Breast epithelium (tissue), 4 donors: ENCODE measurements at regions not wholly inside any gene's neighbourhood (a gene's known extent, or its start where the extent isn't known, plus 50 kb on each side); places are given as distances from the start of the nearest gene placed in this dataset.

ENCODE experiments used
- DNase-seq, 2 donors: peaks; one replicate each; pipeline ENCODE4 v3.0.0-alpha.2; 2019; ENCODE audit warnings: low spot score in 2 of 2
- H3K27ac ChIP-seq, 2 donors: fragments of 200-600 bp; sonication (generic) in 1 of 2; one replicate each; pipeline ENCODE4 v1.5.1; 2016 to 2019; ENCODE audit warnings: mild to moderate bottlenecking in 1 of 2
- H3K27me3 ChIP-seq, 2 donors: fragments of 200-600 bp; sonication (generic) in 1 of 2; one replicate each; pipeline versions ENCODE4 v1.5.1 to v1.6.0; 2017 to 2019; ENCODE audit warnings: control low read depth in 1 of 2, mild to moderate bottlenecking in 1 of 2
- H3K36me3 ChIP-seq: fragments of 200-600 bp; one replicate; pipeline ENCODE4 v1.5.1; 2019
- H3K4me1 ChIP-seq, 2 donors: fragments of 200-600 bp; sonication (generic); one replicate each; pipeline ENCODE4 v1.5.1; 2016 to 2019; ENCODE audit warnings: control low read depth in 1 of 2
- H3K4me3 ChIP-seq, 3 donors: fragments of 200-600 bp; sonication (generic); 1 replicate in 2 of 3; 2 replicates in 1 of 3; pipeline ENCODE4 v1.5.1; 2016 to 2019; ENCODE audit warnings: mild to moderate bottlenecking in 3 of 3, moderate library complexity in 2 of 3
- H3K9me3 ChIP-seq, 2 donors: fragments of 200-600 bp; sonication (generic) in 1 of 2; one replicate each; pipeline ENCODE4 v1.5.1; 2016 to 2019; ENCODE audit warnings: control low read depth in 1 of 2
- POLR2A ChIP-seq: fragments of 450-650 bp; IDR thresholded peaks from one replicate; pipeline ENCODE4 v1.6.1; 2016; ENCODE audit warnings: antibody characterized with exemption, mild to moderate bottlenecking, moderate library complexity
- POLR2AphosphoS5 ChIP-seq, 3 donors: sonication (generic); formaldehyde crosslinking; IDR thresholded peaks; one replicate each; pipeline ENCODE4 v1.6.1; 2017; ENCODE audit warnings: antibody characterized with exemption in 3 of 3
- intact Hi-C: fragments of 100-400 bp; cut with DNase I; formaldehyde crosslinking; loops from one replicate; pipeline ENCODE4 v1.15.1; 2023; ENCODE audit warnings: low total_unique reads
- TF ChIP-seq, protein P1 (sequence below), 3 donors: fragments of 450-650 bp; IDR thresholded peaks; one replicate each; pipeline ENCODE4 v1.5.1; 2016 to 2017; ENCODE audit warnings: antibody characterized with exemption in 3 of 3, mild to moderate bottlenecking in 3 of 3, moderate library complexity in 3 of 3

DNA sequence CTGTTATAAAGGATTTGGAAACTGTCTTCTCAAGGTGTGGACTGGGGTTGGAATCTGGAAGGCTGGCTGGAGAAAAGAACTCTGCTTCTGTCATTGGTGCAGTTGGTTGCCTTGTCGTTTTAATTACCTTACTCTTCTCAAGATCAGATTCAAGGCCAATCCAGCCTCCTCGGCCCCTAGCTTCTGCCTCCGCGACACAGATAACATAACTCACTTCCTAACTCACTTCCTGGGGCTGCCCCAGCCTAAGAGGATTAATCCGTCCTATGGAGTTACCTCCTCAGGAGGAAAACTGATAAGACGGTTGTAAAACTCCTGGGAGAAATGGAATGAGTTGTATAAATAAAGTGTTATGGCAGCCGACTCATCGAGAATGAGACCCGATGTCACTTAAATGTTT, 389.1 kb upstream of the WWC1 start:
- Histone ChIP-seq H3K27me3 (no peaks in the 10 kb centered on the region), H3K4me3 (no peak overlapping the region), H3K36me3 (no peaks in the 10 kb centered on the region), H3K9me3 (no peaks in the 10 kb centered on the region), H3K4me1 (no peaks in the 10 kb centered on the region), H3K27ac (no peak overlapping the region)
- intact Hi-C loops = no loop called here
- DNase-seq = no peak
- TF ChIP-seq, protein P1, sequence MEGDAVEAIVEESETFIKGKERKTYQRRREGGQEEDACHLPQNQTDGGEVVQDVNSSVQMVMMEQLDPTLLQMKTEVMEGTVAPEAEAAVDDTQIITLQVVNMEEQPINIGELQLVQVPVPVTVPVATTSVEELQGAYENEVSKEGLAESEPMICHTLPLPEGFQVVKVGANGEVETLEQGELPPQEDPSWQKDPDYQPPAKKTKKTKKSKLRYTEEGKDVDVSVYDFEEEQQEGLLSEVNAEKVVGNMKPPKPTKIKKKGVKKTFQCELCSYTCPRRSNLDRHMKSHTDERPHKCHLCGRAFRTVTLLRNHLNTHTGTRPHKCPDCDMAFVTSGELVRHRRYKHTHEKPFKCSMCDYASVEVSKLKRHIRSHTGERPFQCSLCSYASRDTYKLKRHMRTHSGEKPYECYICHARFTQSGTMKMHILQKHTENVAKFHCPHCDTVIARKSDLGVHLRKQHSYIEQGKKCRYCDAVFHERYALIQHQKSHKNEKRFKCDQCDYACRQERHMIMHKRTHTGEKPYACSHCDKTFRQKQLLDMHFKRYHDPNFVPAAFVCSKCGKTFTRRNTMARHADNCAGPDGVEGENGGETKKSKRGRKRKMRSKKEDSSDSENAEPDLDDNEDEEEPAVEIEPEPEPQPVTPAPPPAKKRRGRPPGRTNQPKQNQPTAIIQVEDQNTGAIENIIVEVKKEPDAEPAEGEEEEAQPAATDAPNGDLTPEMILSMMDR (IDR thresholded peaks at IDR 0.05) = no peak
- TF ChIP-seq POLR2A = no peak
- TF ChIP-seq POLR2AphosphoS5 (IDR thresholded peaks at IDR 0.05) = no peak

DNA sequence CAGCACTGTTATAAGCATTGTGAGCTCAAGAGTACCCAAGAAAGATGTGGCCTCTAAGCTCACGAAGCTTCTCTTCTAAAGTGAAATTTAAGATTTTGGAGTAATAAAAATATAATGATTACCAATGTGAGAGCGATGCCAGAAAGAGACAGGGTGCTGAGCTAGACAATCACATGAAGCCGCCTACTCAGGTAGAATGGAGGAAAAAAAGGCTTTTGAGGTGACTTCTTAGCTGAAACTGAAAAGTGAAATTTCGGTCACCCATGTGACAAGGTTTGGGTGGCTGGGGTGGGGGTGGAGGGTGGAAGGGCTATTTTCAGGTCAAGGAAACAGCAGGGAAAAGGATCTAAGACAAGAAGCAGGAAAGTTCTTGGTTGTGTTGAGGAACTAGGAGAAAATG, 388.2 kb upstream of the WWC1 start:
- TF ChIP-seq POLR2AphosphoS5 (IDR thresholded peaks at IDR 0.05) (no peak), POLR2A (no peak)
- TF ChIP-seq, protein P1 (IDR thresholded peaks at IDR 0.05) = no peak
- Histone ChIP-seq H3K9me3 (no peaks in the 10 kb centered on the region), H3K4me3 (no peak overlapping the region), H3K36me3 (no peaks in the 10 kb centered on the region), H3K4me1 (no peaks in the 10 kb centered on the region), H3K27ac (no peak overlapping the region), H3K27me3 (no peaks in the 10 kb centered on the region)
- DNase-seq = no peak
- intact Hi-C loops = no loop called here

DNA sequence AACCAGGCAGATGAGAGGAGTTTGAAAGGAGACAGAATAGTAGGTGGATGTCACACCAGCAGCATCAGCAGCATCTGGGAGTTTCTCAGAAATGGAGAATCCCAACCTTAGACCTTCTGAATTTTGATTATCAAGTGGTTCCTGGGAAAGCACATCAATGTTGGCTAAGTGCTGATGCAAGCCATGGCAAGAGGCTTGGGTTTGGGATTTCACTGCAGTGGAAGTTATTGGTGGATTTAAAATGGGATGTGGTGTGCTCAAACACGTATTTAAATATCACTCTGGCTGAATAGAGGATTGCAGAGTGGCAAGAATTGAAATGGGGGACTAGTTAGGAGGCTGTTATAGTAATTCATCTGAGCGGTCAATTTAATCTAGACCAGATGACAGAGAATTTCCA, 387.8 kb upstream of the WWC1 start:
- intact Hi-C loops = no loop called here
- no peaks in the 10 kb centered on the region for H3K9me3 ChIP-seq
- DNase-seq = no peak
- no peaks in the 10 kb centered on the region for H3K36me3 ChIP-seq
- no peaks in the 10 kb centered on the region for H3K27me3 ChIP-seq
- H3K4me1 ChIP-seq = no peaks in the 10 kb centered on the region
- TF ChIP-seq, protein P1 (IDR thresholded peaks at IDR 0.05) = no peak
- TF ChIP-seq POLR2AphosphoS5 (IDR thresholded peaks at IDR 0.05) = no peak
- no peak for TF ChIP-seq POLR2A
- no peak overlapping the region for H3K27ac ChIP-seq
- no peak overlapping the region for H3K4me3 ChIP-seq

DNA sequence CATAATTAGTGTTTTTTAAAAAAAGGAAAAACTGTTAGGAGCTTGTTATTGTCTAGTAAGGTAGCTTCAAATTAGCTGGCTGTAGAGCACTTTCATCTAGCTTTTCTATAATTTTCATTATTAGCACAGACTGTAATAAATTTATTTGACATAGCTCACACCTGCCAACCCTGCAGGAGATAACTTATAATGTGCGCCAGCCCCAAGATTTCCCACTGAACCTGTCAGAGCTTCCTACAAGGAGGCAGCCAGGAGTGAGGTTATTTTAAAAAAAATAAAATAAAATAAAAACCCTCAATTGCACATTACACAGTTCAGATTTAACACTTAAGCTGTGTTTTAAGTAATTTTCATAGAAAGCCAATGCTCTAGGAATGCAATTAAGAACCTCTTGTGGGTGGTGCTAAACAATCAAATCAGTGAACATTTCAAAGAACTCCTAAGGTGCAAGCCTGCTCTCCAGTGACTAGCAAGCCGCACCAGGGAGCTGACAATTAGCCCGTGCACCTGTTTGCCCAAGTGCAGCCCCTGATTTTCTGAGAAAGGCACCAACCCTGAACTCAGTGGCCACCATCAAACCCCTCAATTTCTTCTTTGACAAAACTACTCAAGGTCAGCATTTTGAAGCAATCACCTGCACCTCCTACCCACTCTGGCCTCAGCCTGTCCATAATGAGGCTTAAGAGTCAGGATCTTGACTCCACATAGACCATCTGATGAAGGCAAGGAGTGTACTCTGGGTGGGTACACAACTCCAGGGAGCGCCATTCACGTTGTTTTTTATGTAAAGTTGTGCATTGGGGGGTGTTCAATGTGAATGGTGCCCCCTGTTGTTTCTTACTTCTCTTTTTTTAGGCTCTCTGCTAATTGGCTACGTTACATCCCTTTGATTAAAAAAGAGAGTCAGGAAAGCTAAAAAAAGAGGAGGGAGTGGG, 385.3 kb upstream of the WWC1 start:
- intact Hi-C loops = no loop called here

DNA sequence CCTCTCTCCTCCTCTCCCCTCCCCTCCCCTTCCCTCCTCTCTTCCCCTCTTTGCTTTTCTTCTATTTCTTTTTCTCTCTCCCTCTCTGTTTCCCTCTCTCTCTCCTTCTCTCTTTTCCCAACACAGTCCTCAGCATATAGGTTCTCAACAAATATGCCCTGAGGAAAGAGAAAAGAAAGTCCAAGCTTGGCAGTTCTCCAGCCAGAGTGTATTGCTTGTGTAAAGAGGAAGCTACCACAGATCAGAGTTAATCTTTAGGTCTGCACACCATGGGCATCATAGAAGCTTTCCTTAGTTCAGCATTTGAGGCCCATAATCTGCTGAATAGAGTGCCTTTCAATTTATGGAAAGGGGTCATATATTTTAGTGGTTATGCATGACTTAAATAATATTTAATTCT, 382.8 kb upstream of the WWC1 start:
- H3K4me1 ChIP-seq = no peaks in the 10 kb centered on the region
- no peaks in the 10 kb centered on the region for H3K36me3 ChIP-seq
- H3K27me3 ChIP-seq = no peaks in the 10 kb centered on the region
- DNase-seq = no peak
- H3K27ac ChIP-seq = no peak overlapping the region
- H3K9me3 ChIP-seq = no peaks in the 10 kb centered on the region
- intact Hi-C loops = no loop called here
- H3K4me3 ChIP-seq = no peak overlapping the region
- TF ChIP-seq POLR2A = no peak
- TF ChIP-seq POLR2AphosphoS5 (IDR thresholded peaks at IDR 0.05) = no peak
- TF ChIP-seq, protein P1 (IDR thresholded peaks at IDR 0.05) = no peak

More for the DNA sequence above, 385.3 kb upstream of the WWC1 start:
- Histone ChIP-seq H3K27me3 (no peaks in the 10 kb centered on the region), H3K9me3 (no peaks in the 10 kb centered on the region), H3K4me1 (no peaks in the 10 kb centered on the region), H3K27ac (no peak overlapping the region), H3K4me3 (no peak overlapping the region), H3K36me3 (no peaks in the 10 kb centered on the region)
- DNase-seq = no peak
- TF ChIP-seq POLR2AphosphoS5 (IDR thresholded peaks at IDR 0.05) (no peak), POLR2A (no peak)
- TF ChIP-seq, protein P1 (IDR thresholded peaks at IDR 0.05) = no peak
